Fibroblast of lung (primary cell): ENCODE measurements at regions not wholly inside any gene's neighbourhood (a gene's known extent, or its start where the extent isn't known, plus 50 kb on each side); places are given as distances from the start of the nearest gene placed in this dataset.
"Not testable (repeated sequence)": the region's sequence is repeated elsewhere in the genome, so short reads cannot be mapped to it uniquely, and the experiment has no call there.

ENCODE experiments used
- EZH2 ChIP-seq: IDR thresholded peaks from 2 replicates; pipeline ENCODE4 v1.5.1; 2012; ENCODE audit warnings: low read length, control low read depth, mild to moderate bottlenecking; ENCODE audit errors: missing control alignments
- TF ChIP-seq, protein P1 (sequence below), 2 donors: IDR thresholded peaks in 1 of 2; conservative IDR thresholded peaks in 1 of 2; 1 replicate in 1 of 2; 2 replicates in 1 of 2; pipeline ENCODE4 v1.5.1; 2011 to 2012; ENCODE audit warnings: low read length in 2 of 2, control low read depth in 1 of 2, inconsistent platforms in 1 of 2, low read depth in 1 of 2, mild to moderate bottlenecking in 1 of 2

DNA sequence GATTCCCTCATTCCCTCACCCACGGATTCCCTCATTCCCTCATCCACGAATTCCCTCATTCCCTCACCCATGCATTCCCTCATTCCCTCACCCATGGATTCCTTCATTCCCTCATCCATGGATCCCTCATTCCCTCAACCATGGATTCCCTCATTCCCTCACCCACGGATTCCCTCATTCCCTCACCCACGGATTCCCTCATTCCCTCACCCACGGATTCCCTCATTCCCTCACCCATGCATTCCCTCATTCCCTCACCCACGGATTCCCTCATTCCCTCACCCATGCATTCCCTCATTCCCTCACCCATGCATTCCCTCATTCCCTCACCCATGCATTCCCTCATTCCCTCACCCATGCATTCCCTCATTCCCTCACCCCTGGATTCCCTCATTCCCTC is 238.0 kb downstream of the TTLL2 start:
- TF ChIP-seq, protein P1, sequence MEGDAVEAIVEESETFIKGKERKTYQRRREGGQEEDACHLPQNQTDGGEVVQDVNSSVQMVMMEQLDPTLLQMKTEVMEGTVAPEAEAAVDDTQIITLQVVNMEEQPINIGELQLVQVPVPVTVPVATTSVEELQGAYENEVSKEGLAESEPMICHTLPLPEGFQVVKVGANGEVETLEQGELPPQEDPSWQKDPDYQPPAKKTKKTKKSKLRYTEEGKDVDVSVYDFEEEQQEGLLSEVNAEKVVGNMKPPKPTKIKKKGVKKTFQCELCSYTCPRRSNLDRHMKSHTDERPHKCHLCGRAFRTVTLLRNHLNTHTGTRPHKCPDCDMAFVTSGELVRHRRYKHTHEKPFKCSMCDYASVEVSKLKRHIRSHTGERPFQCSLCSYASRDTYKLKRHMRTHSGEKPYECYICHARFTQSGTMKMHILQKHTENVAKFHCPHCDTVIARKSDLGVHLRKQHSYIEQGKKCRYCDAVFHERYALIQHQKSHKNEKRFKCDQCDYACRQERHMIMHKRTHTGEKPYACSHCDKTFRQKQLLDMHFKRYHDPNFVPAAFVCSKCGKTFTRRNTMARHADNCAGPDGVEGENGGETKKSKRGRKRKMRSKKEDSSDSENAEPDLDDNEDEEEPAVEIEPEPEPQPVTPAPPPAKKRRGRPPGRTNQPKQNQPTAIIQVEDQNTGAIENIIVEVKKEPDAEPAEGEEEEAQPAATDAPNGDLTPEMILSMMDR (conservative IDR thresholded peaks at IDR 0.05 in 1 of 2, IDR thresholded peaks at IDR 0.05 in 1 of 2; ENCODE audit: low read depth in 1 of 2, low read length in 2 of 2) = not testable (repeated sequence)
- TF ChIP-seq EZH2 = not testable (repeated sequence)
